HepG2 (cell line): ENCODE measurements at regions not wholly inside any gene's neighbourhood (a gene's known extent, or its start where the extent isn't known, plus 50 kb on each side); places are given as distances from the start of the nearest gene placed in this dataset.

Experiments
- ATAC-seq: fragments of 200-7000 bp; cut with Tn5 transposase; 3 replicates; pipeline ENCODE4 v1.9.1; 2020; ENCODE audit warnings: mild to moderate bottlenecking, moderate library complexity
- BruUV-seq: library from RNA; stranded (reverse); fragments of 400-500 nt; replicated peaks from 2 replicates; lab custom pipeline; 2021; lab: Mats Ljungman, UMichigan
- CTCF ChIA-PET: fragments of 300-600 bp; formaldehyde crosslinking; extraction: SDS; loops from one replicate; lab custom pipeline; 2021; ENCODE audit warnings: low total read pairs, inconsistent platforms, low intra/inter-chr PET ratio; lab: Yijun Ruan, JAX
- POLR2A ChIA-PET: fragments of 350-600 bp; sonication (Branson Sonifier 250); formaldehyde crosslinking; loops from one replicate; lab custom pipeline; 2020; ENCODE audit warnings: antibody characterized with exemption, inconsistent platforms; lab: Yijun Ruan, JAX
- DNase-seq: peaks from one replicate; pipeline ENCODE4 v3.0.0-alpha.2; 2015; ENCODE audit warnings: low spot score
- FAIRE-seq: peaks from 3 replicates; lab custom pipeline; 2011; peaks lifted over from hg19 to GRCh38; lab: Jason Lieb, UNC
- H2AFZ ChIP-seq: one replicate; pipeline ENCODE4 v1.6.1; 2011; ENCODE audit warnings: low read length, inconsistent platforms
- H3K27ac ChIP-seq: fragments of 300-600 bp; 3 replicates; pipeline ENCODE4 v1.8.0; 2011; ENCODE audit warnings: mixed run types, mild to moderate bottlenecking, mixed read lengths, low read length, inconsistent platforms; ENCODE audit not compliant: insufficient read depth; ENCODE audit errors: extremely low read length
- H3K27me3 ChIP-seq, 2 experiments: fragments of 200-600 bp in 1 of 2; 2 replicates in 1 of 2; 3 replicates in 1 of 2; pipeline versions ENCODE4 v1.6.0 to v1.8.0; 2011; ENCODE audit warnings: low read length in 2 of 2, mild to moderate bottlenecking in 2 of 2, moderate library complexity in 2 of 2, inconsistent platforms in 1 of 2; ENCODE audit not compliant: insufficient read depth in 2 of 2, control insufficient read depth in 1 of 2
- H3K36me3 ChIP-seq, 2 experiments: fragments of 200-600 bp in 1 of 2; replicated peaks in 1 of 2; 2 replicates in 1 of 2; 3 replicates in 1 of 2; pipeline versions ENCODE4 v1.5.1 to v1.8.0; 2011; ENCODE audit warnings: low read length in 2 of 2, inconsistent platforms in 1 of 2; ENCODE audit not compliant: insufficient read depth in 2 of 2, control insufficient read depth in 1 of 2
- H3K4me1 ChIP-seq: 2 replicates; pipeline ENCODE4 v1.5.1; 2012; ENCODE audit warnings: low read length, inconsistent platforms; ENCODE audit not compliant: insufficient read depth
- H3K4me2 ChIP-seq: 2 replicates; pipeline ENCODE4 v1.6.0; 2011; ENCODE audit warnings: low read depth, low read length, inconsistent platforms
- H3K4me3 ChIP-seq, 3 experiments: fragments of 200-600 bp in 1 of 3; sonication (generic), shearing (Covaris generic) in 1 of 3; replicated peaks in 1 of 3; 2 replicates each; pipeline ENCODE4 v1.5.1; 2011 to 2016; ENCODE audit warnings: low read length in 3 of 3, inconsistent platforms in 2 of 3, low read depth in 2 of 3, mild to moderate bottlenecking in 2 of 3, control low read depth in 1 of 3, mixed read lengths in 1 of 3; ENCODE audit not compliant: insufficient read depth in 1 of 3
- H3K79me2 ChIP-seq: one replicate; pipeline ENCODE4 v1.6.1; 2011; ENCODE audit warnings: low read length, inconsistent platforms; ENCODE audit not compliant: insufficient read depth
- H3K9ac ChIP-seq: 2 replicates; pipeline ENCODE4 v1.6.0; 2011; ENCODE audit warnings: mild to moderate bottlenecking, low read depth, low read length, inconsistent platforms; ENCODE audit not compliant: insufficient read depth
- H3K9me3 ChIP-seq: 2 replicates; pipeline ENCODE4 v1.5.1; 2012; ENCODE audit warnings: mild to moderate bottlenecking, low read length
- H4K20me1 ChIP-seq: 2 replicates; pipeline ENCODE4 v1.6.0; 2011; ENCODE audit warnings: inconsistent platforms, mild to moderate bottlenecking, low read length, moderate library complexity; ENCODE audit not compliant: insufficient read depth
- ATF2 ChIP-seq: sonication (generic); formaldehyde crosslinking; IDR thresholded peaks from 2 replicates; pipeline ENCODE4 v1.4.0; 2020; ENCODE audit warnings: missing genetic modification reagents
- BCLAF1 ChIP-seq: fragments of 450-650 bp; IDR thresholded peaks from 2 replicates; pipeline ENCODE4 v1.6.1; 2017; ENCODE audit warnings: mild to moderate bottlenecking
- FLYWCH1 ChIP-seq: sonication (generic); formaldehyde crosslinking; IDR thresholded peaks from 2 replicates; pipeline ENCODE4 v1.8.1; 2023; ENCODE audit warnings: mild to moderate bottlenecking, missing genetic modification reagents
- MIER2 ChIP-seq: IDR thresholded peaks from 2 replicates; pipeline ENCODE4 v1.6.1; 2016; ENCODE audit warnings: missing biosample characterization, missing genetic modification reagents
- REXO4 ChIP-seq: sonication (generic); formaldehyde crosslinking; IDR thresholded peaks from 2 replicates; pipeline ENCODE4 v1.8.0; 2022; ENCODE audit warnings: missing genetic modification reagents, mild to moderate bottlenecking, borderline replicate concordance
- SAP130 ChIP-seq: IDR thresholded peaks from 2 replicates; pipeline ENCODE4 v1.6.1; 2016; ENCODE audit warnings: low read depth
- TP53 ChIP-seq: sonication (generic); formaldehyde crosslinking; conservative IDR thresholded peaks from 2 replicates; pipeline ENCODE4 v1.4.0; 2020; ENCODE audit warnings: missing genetic modification reagents
- ZBTB21 ChIP-seq: sonication (generic); formaldehyde crosslinking; IDR thresholded peaks from 2 replicates; pipeline ENCODE4 v1.4.0; 2020; ENCODE audit warnings: missing genetic modification reagents
- ZBTB34 ChIP-seq: sonication (generic); formaldehyde crosslinking; IDR thresholded peaks from 2 replicates; pipeline ENCODE4 v1.8.0; 2022; ENCODE audit warnings: mild to moderate bottlenecking, missing genetic modification reagents
- ZEB1 ChIP-seq: IDR thresholded peaks from 2 replicates; pipeline ENCODE4 v1.6.1; 2012; ENCODE audit warnings: mild to moderate bottlenecking, low read depth, inconsistent platforms; ENCODE audit not compliant: insufficient replicate concordance
- ZNF484 ChIP-seq: sonication (generic); formaldehyde crosslinking; IDR thresholded peaks from 2 replicates; pipeline ENCODE4 v1.5.1; 2020; ENCODE audit warnings: mild to moderate bottlenecking, low read depth, missing genetic modification reagents, borderline replicate concordance
- ZNF563 ChIP-seq: sonication (generic); formaldehyde crosslinking; IDR thresholded peaks from 2 replicates; pipeline ENCODE4 v1.8.0; 2022; ENCODE audit warnings: mild to moderate bottlenecking, moderate library complexity, missing genetic modification reagents
- ZNF724P ChIP-seq: sonication (generic); formaldehyde crosslinking; IDR thresholded peaks from 2 replicates; pipeline ENCODE4 v1.8.0; 2022; ENCODE audit warnings: missing genetic modification reagents, borderline replicate concordance
- ZSCAN22 ChIP-seq: sonication (generic); formaldehyde crosslinking; IDR thresholded peaks from 2 replicates; pipeline ENCODE4 v1.4.0; 2020; ENCODE audit warnings: mild to moderate bottlenecking, missing genetic modification reagents
- ZSCAN29 ChIP-seq: sonication (generic); formaldehyde crosslinking; conservative IDR thresholded peaks from 2 replicates; pipeline ENCODE4 v1.4.0; 2020; ENCODE audit warnings: mild to moderate bottlenecking, missing genetic modification reagents
- in situ Hi-C: cut with HindIII; loops from 2 replicates; pipeline ENCODE4 v1.10.0; 2017; ENCODE audit warnings: low pct_unique_long_range_greater_than_20kb; ENCODE audit not compliant: extremely low pct_ligation_motif_present
- intact Hi-C: fragments of 100-400 bp; cut with micrococcal nuclease; formaldehyde crosslinking; loops from one replicate; pipeline ENCODE4 v1.10.0; 2022; ENCODE audit not compliant: unreplicated experiment

DNA sequence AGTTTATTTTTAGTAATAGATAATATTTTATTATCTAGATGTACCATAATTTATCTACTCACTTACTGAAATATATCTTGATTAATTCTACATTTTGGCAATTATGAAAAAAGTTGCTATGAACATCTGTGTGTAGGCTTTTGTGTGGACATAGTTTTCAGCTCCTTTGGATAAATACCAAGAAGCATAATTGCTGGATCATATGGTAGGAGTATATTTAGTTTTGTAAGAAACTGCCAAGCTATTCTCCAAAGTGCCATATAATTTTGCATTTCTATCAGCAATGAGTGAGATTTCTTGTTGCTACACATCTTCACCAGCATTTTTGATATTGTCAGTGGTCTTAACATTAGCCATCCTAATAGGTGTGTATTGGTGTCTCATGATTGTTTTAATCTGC, 882.6 kb upstream of the GRIA3 start:
- Histone ChIP-seq H2AFZ (no peak overlapping the region), H3K79me2 (no peaks in the 10 kb centered on the region), H3K4me3 (no peak overlapping the region), H3K27me3 (no peaks in the 10 kb centered on the region), H3K9ac (no peak overlapping the region), H3K36me3 (no peaks in the 10 kb centered on the region), H4K20me1 (no peaks in the 10 kb centered on the region), H3K27ac (no peak overlapping the region), H3K4me2 (no peak overlapping the region), H3K4me1 (no peaks in the 10 kb centered on the region), H3K9me3 (no peaks in the 10 kb centered on the region; the same call in 1 of the 2 replicates)
- CTCF ChIA-PET: no interaction called here
- DNase-seq (no peak), ATAC-seq (no peak), FAIRE-seq (no peak)
- in situ Hi-C loops: no loop called here
- POLR2A ChIA-PET: no interaction called here
- BruUV-seq: no TSS peak
- no peak for TF ChIP-seq REXO4
- no peak for TF ChIP-seq ZSCAN29 (CRISPR knock-in tag)
- TF ChIP-seq ZEB1: no peak
- no peak for TF ChIP-seq ZNF484 (CRISPR knock-in tag)
- TF ChIP-seq ZNF563 (CRISPR knock-in tag): no peak
- TF ChIP-seq ZNF724P (CRISPR knock-in tag): no peak
- no peak for TF ChIP-seq MIER2 (CRISPR knock-in tag)
- TF ChIP-seq TP53 (CRISPR knock-in tag): no peak
- no peak for TF ChIP-seq SAP130
- TF ChIP-seq ATF2 (CRISPR knock-in tag): no peak
- no peak for TF ChIP-seq FLYWCH1
- TF ChIP-seq ZBTB21 (CRISPR knock-in tag): no peak
- no peak for TF ChIP-seq BCLAF1
- no peak for TF ChIP-seq ZBTB34 (CRISPR knock-in tag)
- no peak for TF ChIP-seq ZSCAN22
- intact Hi-C loops: no loop called here
